IMR-90 (cell line): ENCODE measurements at regions not wholly inside any gene's neighbourhood (a gene's known extent, or its start where the extent isn't known, plus 50 kb on each side); places are given as distances from the start of the nearest gene placed in this dataset.

Source experiments
- ATAC-seq: fragments of 200-7000 bp; cut with Tn5 transposase; 2 replicates; pipeline ENCODE4 v1.9.1; 2020; ENCODE audit warnings: low read depth, mild to moderate bottlenecking, moderate library complexity
- BruUV-seq: library from RNA; stranded (reverse); fragments of 400-500 nt; replicated peaks from 2 replicates; lab custom pipeline; 2021; lab: Mats Ljungman, UMichigan
- CTCF ChIA-PET: fragments of 300-600 bp; formaldehyde crosslinking; extraction: SDS; loops from one replicate; lab custom pipeline; 2021; ENCODE audit warnings: antibody characterized with exemption; lab: Yijun Ruan, JAX
- POLR2A ChIA-PET: fragments of 300-600 bp; sonication (Branson Sonifier 250); formaldehyde crosslinking; loops from one replicate; lab custom pipeline; 2022; ENCODE audit warnings: antibody characterized with exemption; ENCODE audit not compliant: unreplicated experiment; lab: Charles Lee
- DNase-seq: peaks from one replicate; pipeline ENCODE4 v3.0.0; 2013
- H2AFZ ChIP-seq: replicated peaks from 2 replicates; pipeline ENCODE3; 2013; ENCODE audit warnings: low read length, mild to moderate bottlenecking; ENCODE audit not compliant: poor library complexity
- H2AK5ac ChIP-seq: 2 replicates; pipeline ENCODE4 v1.6.1; 2013; ENCODE audit warnings: low read depth, low read length, inconsistent platforms
- H2AK9ac ChIP-seq: replicated peaks from 2 replicates; pipeline ENCODE3; 2013; ENCODE audit warnings: mild to moderate bottlenecking, low read depth, low read length, moderate library complexity; ENCODE audit not compliant: poor library complexity
- H2BK120ac ChIP-seq: 2 replicates; pipeline ENCODE4 v1.6.1; 2013; ENCODE audit warnings: low read depth, low read length, inconsistent platforms
- H2BK15ac ChIP-seq: 3 replicates; pipeline ENCODE4 v1.6.1; 2013; ENCODE audit warnings: low read depth, low read length, inconsistent platforms
- H2BK20ac ChIP-seq: 2 replicates; pipeline ENCODE4 v1.6.1; 2013; ENCODE audit warnings: low read depth, mild to moderate bottlenecking, inconsistent platforms, low read length, moderate library complexity
- H2BK5ac ChIP-seq: 2 replicates; pipeline ENCODE4 v1.6.1; 2013; ENCODE audit warnings: mild to moderate bottlenecking, low read depth, low read length, inconsistent platforms; ENCODE audit not compliant: poor library complexity, severe bottlenecking
- H3K14ac ChIP-seq: replicated peaks from 2 replicates; pipeline ENCODE4 v1.6.1; 2013; ENCODE audit warnings: low read depth, low read length, inconsistent platforms
- H3K18ac ChIP-seq: 2 replicates; pipeline ENCODE4 v1.6.1; 2013; ENCODE audit warnings: low read depth, low read length, control low read depth
- H3K23ac ChIP-seq: 2 replicates; pipeline ENCODE4 v1.6.1; 2013; ENCODE audit warnings: low read depth, low read length, inconsistent platforms
- H3K27ac ChIP-seq: 2 replicates; pipeline ENCODE4 v1.5.1; 2013; ENCODE audit warnings: mild to moderate bottlenecking, control low read depth, low read length; ENCODE audit not compliant: insufficient read depth
- H3K27me3 ChIP-seq: 2 replicates; pipeline ENCODE4 v1.6.1; 2013; ENCODE audit warnings: low read length; ENCODE audit not compliant: control insufficient read depth, insufficient read depth
- H3K36me3 ChIP-seq: 2 replicates; pipeline ENCODE4 v1.6.1; 2013; ENCODE audit warnings: low read length, mixed read lengths; ENCODE audit not compliant: control insufficient read depth, insufficient read depth
- H3K4ac ChIP-seq: 2 replicates; pipeline ENCODE4 v1.6.1; 2013; ENCODE audit warnings: low read depth, low read length, inconsistent platforms
- H3K4me1 ChIP-seq: 2 replicates; pipeline ENCODE4 v1.6.1; 2013; ENCODE audit warnings: low read length, mixed read lengths; ENCODE audit not compliant: control insufficient read depth, insufficient read depth
- H3K4me2 ChIP-seq: 2 replicates; pipeline ENCODE4 v1.6.1; 2013; ENCODE audit warnings: low read depth, mild to moderate bottlenecking, control low read depth, low read length, moderate library complexity
- H3K4me3 ChIP-seq: 2 replicates; pipeline ENCODE4 v1.5.1; 2013; ENCODE audit warnings: low read depth, mild to moderate bottlenecking, control low read depth, low read length, moderate library complexity; ENCODE audit not compliant: insufficient read depth
- H3K56ac ChIP-seq: 2 replicates; pipeline ENCODE4 v1.6.1; 2013; ENCODE audit warnings: low read length, inconsistent platforms; ENCODE audit not compliant: insufficient read depth; ENCODE audit errors: extremely low read depth
- H3K79me1 ChIP-seq, 2 experiments: 2 replicates each; pipeline ENCODE4 v1.6.1; 2013; ENCODE audit warnings: low read length in 2 of 2, inconsistent platforms in 1 of 2, low read depth in 1 of 2
- H3K9ac ChIP-seq: 2 replicates; pipeline ENCODE4 v1.6.1; 2013; ENCODE audit warnings: low read depth, low read length, control low read depth
- H3K9me1 ChIP-seq: 2 replicates; pipeline ENCODE4 v1.6.1; 2013; ENCODE audit warnings: low read length, inconsistent platforms; ENCODE audit not compliant: insufficient read depth
- H3K9me3 ChIP-seq: 2 replicates; pipeline ENCODE4 v1.6.1; 2013; ENCODE audit warnings: low read length; ENCODE audit not compliant: control insufficient read depth, insufficient read depth
- H4K20me1 ChIP-seq: 2 replicates; pipeline ENCODE4 v1.6.1; 2013; ENCODE audit warnings: low read length, inconsistent platforms; ENCODE audit not compliant: insufficient read depth
- H4K5ac ChIP-seq: 2 replicates; pipeline ENCODE4 v1.6.1; 2013; ENCODE audit warnings: mild to moderate bottlenecking, low read depth, low read length, control low read depth
- H4K8ac ChIP-seq, 2 experiments: 2 replicates each; pipeline ENCODE4 v1.6.1; 2013; ENCODE audit warnings: low read depth in 2 of 2, low read length in 2 of 2, control low read depth in 1 of 2, inconsistent platforms in 1 of 2
- H4K91ac ChIP-seq: 2 replicates; pipeline ENCODE4 v1.6.1; 2013; ENCODE audit warnings: low read depth, low read length, inconsistent platforms; ENCODE audit not compliant: insufficient read depth
- BHLHE40 ChIP-seq: fragments of 150-350 bp; IDR thresholded peaks from 2 replicates; pipeline ENCODE4 v1.6.1; 2016; ENCODE audit warnings: mild to moderate bottlenecking, low read depth, low read length
- CEBPB ChIP-seq: IDR thresholded peaks from 2 replicates; pipeline ENCODE4 v1.6.1; 2012; ENCODE audit warnings: low read depth, low read length, improper control_type of control experiment
- CHD1 ChIP-seq: IDR thresholded peaks from 2 replicates; pipeline ENCODE4 v1.6.1; 2012; ENCODE audit warnings: low read depth, low read length, improper control_type of control experiment
- MAZ ChIP-seq: IDR thresholded peaks from 2 replicates; pipeline ENCODE4 v1.6.1; 2012; ENCODE audit warnings: low read depth, mild to moderate bottlenecking, low read length, improper control_type of control experiment, moderate library complexity, borderline replicate concordance
- NFE2L2 ChIP-seq: fragments of 150-350 bp; IDR thresholded peaks from 2 replicates; pipeline ENCODE4 v1.6.1; 2016; ENCODE audit warnings: low read depth, mild to moderate bottlenecking, low read length
- RCOR1 ChIP-seq: IDR thresholded peaks from 2 replicates; pipeline ENCODE4 v1.6.1; 2012; ENCODE audit warnings: mild to moderate bottlenecking, low read length, improper control_type of control experiment; ENCODE audit not compliant: insufficient replicate concordance
- whole genome bisulfite sequencing, 2 experiments: methylation state at CpG; one replicate each; pipeline versions ENCODE4 v1.1.5 to v1.1.7; 2013; ENCODE audit warnings: missing lambda C conversion rate in 2 of 2; ENCODE audit not compliant: insufficient read length in 1 of 2; ENCODE audit errors: extremely low coverage in 2 of 2; 5-methylcytosine and 5-hydroxymethylcytosine counted together
- dilution Hi-C: fragments of 300-500 bp; cut with HindIII; formaldehyde crosslinking; loops from one replicate; pipeline ENCODE4 v1.14.3; 2018; ENCODE audit warnings: low sequenced_read_pairs; ENCODE audit not compliant: unreplicated experiment
- in situ Hi-C: fragments of 300-500 bp; cut with MboI; formaldehyde crosslinking; loops from 3 replicates; pipeline ENCODE4 v1.14.3; 2019; ENCODE audit warnings: low sequenced_read_pairs, inconsistent platforms, mixed read lengths
- intact Hi-C: fragments of 100-400 bp; cut with micrococcal nuclease; formaldehyde crosslinking; loops from 2 replicates; pipeline ENCODE4 v1.10.0; 2022
- TF ChIP-seq, protein P1 (sequence below): fragments of 150-350 bp; IDR thresholded peaks from 2 replicates; pipeline ENCODE4 v1.6.1; 2017; ENCODE audit warnings: mild to moderate bottlenecking, antibody characterized with exemption, low read length, low read depth
- TF ChIP-seq, protein P2 (sequence below): fragments of 150-350 bp; IDR thresholded peaks from 2 replicates; pipeline ENCODE4 v1.6.1; 2016; ENCODE audit warnings: low read depth, mild to moderate bottlenecking, low read length, moderate library complexity, borderline replicate concordance

DNA sequence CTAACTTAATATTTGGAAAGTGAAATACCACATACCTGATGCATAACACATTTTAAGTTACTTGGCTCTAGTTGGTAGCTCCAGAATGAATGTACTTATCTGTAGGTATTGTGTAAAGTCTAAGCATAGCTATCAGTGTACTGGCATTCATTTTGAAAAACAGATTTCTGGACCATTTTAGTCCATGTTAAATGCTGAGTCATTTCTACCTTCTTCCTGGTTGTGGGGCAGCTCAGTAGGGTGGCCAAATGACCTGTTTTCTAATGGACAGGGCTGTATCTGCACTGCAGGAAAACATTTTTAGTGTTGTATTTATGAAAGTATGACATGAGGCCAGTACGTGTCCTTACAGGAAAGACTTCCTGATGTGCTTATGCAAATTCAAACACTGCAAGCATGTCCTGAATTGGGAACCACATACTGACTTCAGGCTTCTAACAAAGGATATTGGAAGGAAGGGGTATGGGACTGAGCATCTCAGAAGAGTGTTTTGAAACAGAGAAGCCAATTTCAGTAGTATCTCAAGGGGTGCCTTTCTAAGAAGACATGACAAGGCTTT is 300.3 kb upstream of the B3GALT2 start:
- dilution Hi-C loops (no loop called here), intact Hi-C loops (no loop called here), in situ Hi-C loops (no loop called here)
- ChIA-PET POLR2A (no interaction called here), CTCF (interaction anchor here (0.6 to 0.8 kb wide), 3 partner anchors 18 to 462 kb away, joined by 3 to 5 read pairs (median 3); no protein-coding TSS in a partner anchor)
- no peak overlapping the region for H2AK5ac ChIP-seq
- H3K36me3 ChIP-seq, result no peaks in the 10 kb centered on the region
- no peaks in the 10 kb centered on the region for H3K27me3 ChIP-seq
- peak overlapping the region; percentile 12; the same call in 1 of the 2 replicates for H3K4ac ChIP-seq
- no CpG with 5 or more reads among the region's 1 CpG for WGBS, 2 experiments
- peak; percentile 63 for ATAC-seq
- no peak overlapping the region for H3K4me3 ChIP-seq
- no peak overlapping the region for H3K56ac ChIP-seq
- peak overlapping the region; percentile 11 for H2AFZ ChIP-seq
- H3K23ac ChIP-seq, result 0 out of 2 replicates have a peak overlapping the region, but pooled peaks have one; percentile 18
- H3K4me1 ChIP-seq, result peaks cover 3% of the 10 kb centered on the region
- no TSS peak for BruUV-seq
- H3K9me3 ChIP-seq, result no peaks in the 10 kb centered on the region
- peak overlapping the region; percentile 58 for H3K4me2 ChIP-seq
- no peaks in the 10 kb centered on the region for H3K9me1 ChIP-seq
- H2BK5ac ChIP-seq, result peak overlapping the region; percentile 56
- H4K8ac ChIP-seq, result peak overlapping the region in 1 of 2 experiments; percentile 41; a peak in 2 of 4 replicates
- H4K20me1 ChIP-seq, result no peaks in the 10 kb centered on the region
- H3K79me1 ChIP-seq, result no peaks in the 10 kb centered on the region
- H2BK120ac ChIP-seq, result peak overlapping the region; percentile 66
- peak overlapping the region; percentile 100 for H4K5ac ChIP-seq
- peak overlapping the region; percentile 16; the same call in 1 of the 2 replicates for H2BK20ac ChIP-seq
- peak overlapping the region; percentile 95 for H3K18ac ChIP-seq
- no peak overlapping the region for H3K9ac ChIP-seq
- DNase-seq, result peak; percentile 47
- H2AK9ac ChIP-seq, result no peak overlapping the region
- peak overlapping the region; percentile 3; the same call in 1 of the 2 replicates for H3K27ac ChIP-seq
- no peak overlapping the region for H2BK15ac ChIP-seq
- TF ChIP-seq MAZ, result no peak
- peak; percentile 90 for TF ChIP-seq NFE2L2
- no peak for TF ChIP-seq BHLHE40
- TF ChIP-seq, protein P1, sequence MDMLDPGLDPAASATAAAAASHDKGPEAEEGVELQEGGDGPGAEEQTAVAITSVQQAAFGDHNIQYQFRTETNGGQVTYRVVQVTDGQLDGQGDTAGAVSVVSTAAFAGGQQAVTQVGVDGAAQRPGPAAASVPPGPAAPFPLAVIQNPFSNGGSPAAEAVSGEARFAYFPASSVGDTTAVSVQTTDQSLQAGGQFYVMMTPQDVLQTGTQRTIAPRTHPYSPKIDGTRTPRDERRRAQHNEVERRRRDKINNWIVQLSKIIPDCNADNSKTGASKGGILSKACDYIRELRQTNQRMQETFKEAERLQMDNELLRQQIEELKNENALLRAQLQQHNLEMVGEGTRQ, result no peak
- no peak for TF ChIP-seq CHD1
- TF ChIP-seq RCOR1, result no peak
- TF ChIP-seq, protein P2, sequence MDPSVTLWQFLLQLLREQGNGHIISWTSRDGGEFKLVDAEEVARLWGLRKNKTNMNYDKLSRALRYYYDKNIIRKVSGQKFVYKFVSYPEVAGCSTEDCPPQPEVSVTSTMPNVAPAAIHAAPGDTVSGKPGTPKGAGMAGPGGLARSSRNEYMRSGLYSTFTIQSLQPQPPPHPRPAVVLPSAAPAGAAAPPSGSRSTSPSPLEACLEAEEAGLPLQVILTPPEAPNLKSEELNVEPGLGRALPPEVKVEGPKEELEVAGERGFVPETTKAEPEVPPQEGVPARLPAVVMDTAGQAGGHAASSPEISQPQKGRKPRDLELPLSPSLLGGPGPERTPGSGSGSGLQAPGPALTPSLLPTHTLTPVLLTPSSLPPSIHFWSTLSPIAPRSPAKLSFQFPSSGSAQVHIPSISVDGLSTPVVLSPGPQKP, result no peak
- TF ChIP-seq CEBPB, result no peak
- no peak overlapping the region for H4K91ac ChIP-seq
- H3K14ac ChIP-seq, result peak overlapping the region; percentile 60; the same call in 1 of the 2 replicates
